Stimulated activated CD4-positive, alpha-beta T cell treated with anti-CD3 and anti-CD28 coated beads, Interleukin-12 subunit alpha, Interleukin-12 subunit beta, amount 100 ng/mL, for 4 hours (primary cell): ENCODE measurements at regions not wholly inside any gene's neighbourhood (a gene's known extent, or its start where the extent isn't known, plus 50 kb on each side); places are given as distances from the start of the nearest gene placed in this dataset.
"Not testable (repeated sequence)": the region's sequence is repeated elsewhere in the genome, so short reads cannot be mapped to it uniquely, and the experiment has no call there.

Experiments used
- DNase-seq: peaks from one replicate; pipeline ENCODE4 v3.0.0-alpha.2; 2020

GRCh38 chr7:106448346-106448991 is 163.7 kb upstream of the NAMPT start:
- no peak for DNase-seq

- DNase-seq = no peak
These were observed 162.6 kb upstream of the NAMPT start for GRCh38 chr7:106447318-106447847.

GRCh38 chr7:106445366-106445765 is 160.6 kb upstream of the NAMPT start:
- DNase-seq = not testable (repeated sequence)

- DNase-seq = no peak
These were observed 159.4 kb upstream of the NAMPT start for GRCh38 chr7:106444068-106444655.

GRCh38 chr7:106443156-106443555 is 158.4 kb upstream of the NAMPT start:
- no peak for DNase-seq

- DNase-seq = no peak
These were observed 157.7 kb upstream of the NAMPT start for GRCh38 chr7:106442476-106442875.

GRCh38 chr7:106441343-106441742 is 156.6 kb upstream of the NAMPT start:
- not testable (repeated sequence) for DNase-seq

- DNase-seq = not testable (repeated sequence)
These were observed 152.2 kb upstream of the NAMPT start for GRCh38 chr7:106436933-106437332.

GRCh38 chr7:106433377-106433776 is 148.6 kb upstream of the NAMPT start:
- DNase-seq = no peak

- no peak for DNase-seq
These were observed 146.0 kb upstream of the NAMPT start for GRCh38 chr7:106430535-106431455.

GRCh38 chr7:106430103-106430502 is 145.3 kb upstream of the NAMPT start:
- no peak for DNase-seq

- DNase-seq = no peak
These were observed 142.0 kb upstream of the NAMPT start for GRCh38 chr7:106426803-106427202.

- peak; percentile 58 for DNase-seq
These were observed 140.4 kb upstream of the NAMPT start for GRCh38 chr7:106425017-106425719.

GRCh38 chr7:106424476-106425016 is 139.8 kb upstream of the NAMPT start:
- DNase-seq = no peak

GRCh38 chr7:106423821-106424475 is 139.2 kb upstream of the NAMPT start:
- DNase-seq = no peak

- no peak for DNase-seq
These were observed 138.3 kb upstream of the NAMPT start for GRCh38 chr7:106423111-106423510.

GRCh38 chr7:106421181-106421762 is 136.5 kb upstream of the NAMPT start:
- DNase-seq = no peak

GRCh38 chr7:106420736-106421135 is 136.0 kb upstream of the NAMPT start:
- no peak for DNase-seq

GRCh38 chr7:106420210-106420609 is 135.4 kb upstream of the NAMPT start:
- DNase-seq = no peak

- no peak for DNase-seq
These were observed 134.8 kb upstream of the NAMPT start for GRCh38 chr7:106419455-106420182.

- no peak for DNase-seq
These were observed 133.7 kb upstream of the NAMPT start for GRCh38 chr7:106418526-106418925.
